HG02610 (cell line): ENCODE measurements at regions not wholly inside any gene's neighbourhood (a gene's known extent, or its start where the extent isn't known, plus 50 kb on each side); places are given as distances from the start of the nearest gene placed in this dataset.
"Not testable (repeated sequence)": the region's sequence is repeated elsewhere in the genome, so short reads cannot be mapped to it uniquely, and the experiment has no call there.

Source experiments
- ATAC-seq: cut with Tn5 transposase; IDR thresholded peaks from one replicate; pipeline ENCODE4 v1.9.1; 2021; ENCODE audit warnings: mild to moderate bottlenecking, moderate library complexity; ENCODE audit not compliant: unreplicated experiment

DNA sequence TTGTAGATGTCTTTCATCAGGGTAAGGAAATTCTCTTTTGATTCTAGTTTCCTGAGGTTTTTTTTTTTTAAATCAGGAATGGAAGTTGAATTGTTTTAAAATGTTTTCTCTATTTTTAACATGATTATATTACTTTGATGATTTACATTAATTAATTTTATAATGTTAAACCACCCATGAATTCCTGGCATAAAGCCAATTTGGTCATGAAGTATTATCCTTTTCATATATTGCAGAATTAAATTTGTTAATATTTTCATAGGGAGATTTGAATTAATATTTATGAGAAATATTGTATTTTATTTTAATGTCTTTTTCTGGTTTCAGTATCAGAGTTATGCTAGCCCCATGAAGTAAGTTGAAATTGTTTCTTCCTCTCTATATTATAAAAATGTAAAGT, 144.6 kb downstream of the MAIP1 start:
- no peak for ATAC-seq

DNA sequence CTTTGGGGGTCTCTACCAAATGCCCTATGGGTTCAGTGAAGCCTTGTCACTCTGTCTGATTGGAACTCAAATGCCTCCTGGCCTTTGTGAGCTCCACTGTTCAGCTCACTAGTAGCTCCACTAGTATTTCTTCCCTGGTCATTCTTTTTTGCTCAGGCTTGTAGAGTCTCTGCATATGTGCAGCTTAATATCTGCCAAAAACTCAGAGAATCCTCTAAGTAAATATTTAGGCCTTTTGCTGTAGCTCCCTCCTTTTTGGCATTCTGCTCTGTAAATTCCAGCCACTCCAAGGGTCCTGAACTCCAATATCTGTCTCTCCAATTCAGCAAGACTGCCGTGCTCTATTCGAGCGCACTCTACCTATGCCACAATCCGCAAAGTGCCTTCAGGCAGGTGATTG, 146.5 kb downstream of the MAIP1 start:
- no peak for ATAC-seq

DNA sequence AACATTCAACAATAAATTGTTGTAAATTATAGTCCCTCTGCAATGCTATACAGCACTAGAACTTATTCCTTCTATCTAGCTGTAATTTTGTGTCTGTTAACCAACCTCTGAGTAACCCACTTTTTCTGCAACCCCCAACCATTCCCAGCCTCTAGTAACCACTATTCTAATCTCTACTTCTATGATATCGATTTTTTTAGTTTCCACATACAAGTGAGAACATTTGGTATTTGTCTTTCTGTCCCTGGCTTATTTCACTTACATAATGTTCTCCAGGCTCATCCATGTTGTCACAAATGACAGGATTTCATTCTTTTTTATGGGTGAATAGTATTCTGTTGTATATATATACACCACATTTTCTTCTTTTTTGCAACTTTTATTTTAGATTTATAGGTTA, 147.6 kb downstream of the MAIP1 start:
- no peak for ATAC-seq

DNA sequence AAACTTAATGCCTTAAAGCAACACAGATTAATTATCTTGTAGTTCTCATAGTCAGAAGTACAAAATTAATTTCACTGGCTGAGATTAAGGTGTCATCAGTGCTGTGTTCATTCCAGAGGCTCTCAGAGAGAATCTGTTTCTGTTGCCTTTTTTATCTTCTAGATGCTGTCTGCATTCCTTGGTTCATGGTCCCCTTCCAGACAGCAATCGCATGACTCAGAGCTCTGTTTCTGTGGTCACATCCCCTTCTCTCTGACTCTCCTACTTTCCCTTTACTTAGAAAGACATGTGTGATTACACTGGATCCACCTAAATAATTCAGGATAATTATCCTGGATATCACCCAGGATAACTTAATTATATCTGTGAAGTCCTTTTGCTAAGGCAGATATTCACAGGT, 148.6 kb downstream of the MAIP1 start:
- ATAC-seq: no peak

DNA sequence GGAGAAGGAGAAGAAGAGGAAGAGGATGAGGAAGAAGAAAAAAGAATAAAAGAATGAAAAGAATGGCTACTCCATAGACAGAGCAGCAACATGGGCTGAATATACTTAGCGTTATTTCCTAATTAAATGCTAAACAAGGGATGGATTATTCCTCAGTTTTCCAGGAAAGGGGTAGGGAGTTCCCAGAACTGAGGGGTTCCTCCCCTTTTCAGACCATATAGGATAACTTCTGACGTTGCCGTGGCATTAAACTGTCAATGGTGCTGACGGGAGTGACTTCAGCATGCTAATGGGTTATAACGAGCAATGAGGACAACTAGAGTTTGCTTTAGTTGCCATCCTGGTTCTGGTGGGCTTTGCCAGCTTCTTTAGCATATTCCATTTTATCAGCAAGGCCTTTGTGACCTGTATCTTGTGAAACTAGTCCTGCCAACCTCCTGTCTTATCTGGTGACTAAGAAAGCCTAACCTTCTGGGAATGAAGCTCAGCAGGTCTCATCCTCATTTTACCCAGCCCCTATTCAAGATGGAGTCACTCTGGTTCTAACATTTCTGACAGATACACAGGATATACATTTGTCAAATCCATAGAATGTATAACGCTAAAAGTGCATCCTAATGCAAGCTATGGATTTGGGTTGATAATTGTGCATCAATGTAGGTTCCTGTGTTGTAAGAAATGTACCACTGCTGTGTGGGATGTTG, 152.3 kb downstream of the MAIP1 start:
- no peak for ATAC-seq

DNA sequence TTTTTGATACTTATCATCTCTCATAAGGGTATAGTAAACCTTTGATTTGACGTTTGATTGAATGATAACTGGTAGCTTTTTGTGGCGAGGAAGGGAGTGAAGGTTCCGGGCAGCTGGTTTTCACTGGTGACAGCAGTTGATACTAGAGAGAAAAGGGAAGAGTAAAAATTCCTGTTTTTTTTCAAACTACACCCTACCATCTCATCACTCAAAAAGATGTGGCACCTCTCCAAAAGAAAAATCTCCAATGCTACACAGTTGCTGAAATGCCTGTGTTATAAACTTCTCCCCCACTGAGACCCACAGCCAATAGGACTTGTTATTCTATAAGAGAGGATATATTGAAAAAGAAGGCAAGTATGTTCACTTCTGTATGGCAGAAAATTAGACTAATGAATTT, 154.0 kb downstream of the MAIP1 start:
- no peak for ATAC-seq

DNA sequence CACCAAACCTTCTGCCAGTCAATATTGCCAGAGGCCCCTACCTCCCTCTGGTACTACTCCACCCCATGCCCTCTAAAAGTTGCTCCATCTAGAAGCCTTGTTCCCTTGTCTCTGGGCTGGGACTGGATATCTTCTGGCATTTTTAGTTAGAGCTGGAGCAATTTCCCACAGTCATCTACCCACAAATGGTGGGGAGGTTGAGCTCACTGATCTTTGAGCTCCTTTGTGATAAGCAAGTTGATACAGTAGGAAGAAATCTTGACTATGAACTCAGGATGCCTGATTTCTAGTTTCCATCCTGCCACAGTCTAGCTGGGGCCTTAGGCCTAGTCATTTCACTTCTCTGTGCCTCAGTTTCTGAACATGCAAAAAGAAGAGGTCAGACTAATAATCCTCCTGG, 155.0 kb downstream of the MAIP1 start:
- no peak for ATAC-seq

DNA sequence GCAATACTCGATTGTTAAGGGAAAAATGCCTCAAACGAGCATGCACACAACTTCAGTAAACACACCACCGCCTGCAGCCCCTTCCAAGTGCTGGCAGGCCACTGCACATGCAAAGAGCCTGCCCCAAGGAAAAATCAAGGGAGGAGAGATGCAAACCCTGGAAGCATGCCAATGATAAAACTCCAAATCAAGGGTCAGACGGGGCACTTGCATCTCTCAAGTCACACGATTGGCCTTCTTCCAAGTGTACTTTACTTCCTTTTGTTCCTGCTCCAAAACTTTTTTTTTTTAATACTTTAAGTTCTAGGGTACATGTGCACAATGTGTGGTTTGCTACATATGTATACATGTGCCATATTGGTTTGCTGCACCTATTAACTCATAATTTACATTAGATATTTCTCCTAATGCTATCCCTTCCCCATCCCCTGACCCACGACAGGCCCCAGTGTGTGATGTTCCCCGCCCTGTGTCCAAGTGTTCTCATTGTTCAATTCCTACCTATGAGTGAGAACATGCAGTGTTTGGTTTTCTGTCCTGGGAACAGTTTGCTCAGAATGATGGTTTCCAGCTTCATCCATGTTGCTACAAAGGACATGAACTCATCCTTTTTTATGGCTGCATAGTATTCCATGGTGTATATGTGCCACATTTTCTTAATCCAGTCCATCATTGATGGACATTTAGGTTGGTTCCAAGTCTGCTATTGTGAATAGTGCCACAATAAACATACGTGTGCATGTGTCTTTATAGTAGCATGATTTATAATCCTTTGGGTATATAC, 157.8 kb downstream of the MAIP1 start:
- not testable (repeated sequence) for ATAC-seq

DNA sequence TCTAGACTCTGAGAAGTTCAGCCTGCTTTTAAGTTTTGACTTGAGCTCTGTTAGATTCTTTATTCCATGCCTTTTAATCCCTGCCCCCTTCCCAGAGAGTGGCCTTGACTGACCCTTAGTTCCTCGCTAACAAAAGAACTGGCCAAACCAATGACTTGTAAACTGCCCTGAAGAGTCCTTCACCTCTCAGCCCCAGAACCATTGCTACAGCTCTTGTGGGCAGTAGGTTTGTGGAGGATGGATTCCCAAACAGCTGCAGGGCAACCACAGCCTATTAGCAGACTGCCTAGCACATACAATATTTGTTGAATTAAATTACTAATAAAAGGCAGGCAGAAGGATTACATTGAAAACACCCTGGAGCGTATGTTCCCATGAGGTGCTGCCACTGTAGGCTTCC, 163.9 kb downstream of the MAIP1 start:
- no peak for ATAC-seq

DNA sequence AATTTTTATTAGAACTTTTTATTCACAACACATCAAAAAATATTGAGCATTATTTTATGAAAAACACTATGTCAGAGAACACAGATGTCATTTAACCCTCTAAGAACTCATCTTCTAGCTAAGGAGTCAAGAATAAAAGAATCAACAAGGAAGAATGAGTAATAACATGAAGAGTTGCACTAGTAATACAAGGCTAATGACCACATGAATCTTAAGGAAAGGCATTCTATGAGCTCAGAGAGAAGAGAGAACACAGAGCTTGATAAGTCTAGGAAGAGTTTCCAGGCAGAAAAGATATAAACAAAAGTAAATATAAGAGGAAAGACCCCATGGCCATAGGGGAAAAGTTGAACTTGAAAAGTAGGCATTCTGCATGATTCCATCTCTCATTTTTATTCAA, 166.5 kb downstream of the MAIP1 start:
- no peak for ATAC-seq

DNA sequence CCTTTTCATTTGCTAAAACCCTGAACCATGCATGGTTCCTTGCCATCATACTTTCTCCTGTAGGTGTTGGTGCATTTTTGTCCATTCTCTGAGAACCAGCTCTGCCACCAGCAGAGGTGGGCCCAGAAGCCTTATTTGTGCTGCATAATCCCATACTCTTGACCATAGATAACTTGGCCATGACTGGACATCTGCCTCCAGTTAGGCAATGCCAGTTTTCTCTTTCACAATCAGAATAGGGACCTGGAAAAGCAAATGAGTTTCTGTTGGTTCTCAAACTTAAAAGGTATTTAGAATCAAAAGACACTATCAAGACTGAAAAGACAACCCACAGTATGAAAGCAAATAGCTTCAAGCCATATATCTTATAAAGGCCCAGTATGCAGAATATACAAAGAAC, 167.3 kb downstream of the MAIP1 start:
- ATAC-seq: no peak

DNA sequence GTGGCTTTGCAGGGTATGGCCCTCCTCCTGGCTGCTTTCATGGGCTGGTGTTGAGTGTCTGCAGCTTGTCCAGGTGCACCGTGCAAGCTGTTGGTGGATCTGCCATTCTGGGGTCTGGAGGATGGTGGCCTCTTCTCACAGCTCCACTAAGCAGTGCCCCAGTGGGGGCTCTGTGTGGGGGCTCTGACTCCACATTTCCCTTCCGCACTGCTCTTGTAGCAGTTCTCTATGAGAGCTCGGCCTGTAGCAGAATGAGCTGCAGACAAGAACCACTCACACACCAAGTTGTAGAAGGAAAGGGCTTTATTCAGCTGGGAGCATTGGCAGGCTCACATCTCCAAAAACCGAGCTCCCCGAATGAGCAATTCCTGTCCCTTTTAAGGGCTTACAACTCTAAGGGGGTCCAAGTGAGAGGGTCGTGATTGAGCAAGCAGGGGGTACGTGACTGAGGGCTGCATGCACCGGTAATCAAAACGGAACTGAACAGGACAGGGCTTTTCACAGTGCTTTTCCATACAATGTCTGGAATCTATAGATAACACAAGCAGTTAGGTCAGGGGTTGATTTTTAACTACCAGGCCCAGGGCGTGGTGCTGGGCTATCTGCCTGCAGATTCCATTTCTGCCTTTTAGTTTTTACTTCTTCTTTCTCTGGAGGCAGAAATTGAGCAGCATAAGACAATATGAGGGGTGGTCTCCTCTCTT, 169.4 kb downstream of the MAIP1 start:
- ATAC-seq: not testable (repeated sequence)

DNA sequence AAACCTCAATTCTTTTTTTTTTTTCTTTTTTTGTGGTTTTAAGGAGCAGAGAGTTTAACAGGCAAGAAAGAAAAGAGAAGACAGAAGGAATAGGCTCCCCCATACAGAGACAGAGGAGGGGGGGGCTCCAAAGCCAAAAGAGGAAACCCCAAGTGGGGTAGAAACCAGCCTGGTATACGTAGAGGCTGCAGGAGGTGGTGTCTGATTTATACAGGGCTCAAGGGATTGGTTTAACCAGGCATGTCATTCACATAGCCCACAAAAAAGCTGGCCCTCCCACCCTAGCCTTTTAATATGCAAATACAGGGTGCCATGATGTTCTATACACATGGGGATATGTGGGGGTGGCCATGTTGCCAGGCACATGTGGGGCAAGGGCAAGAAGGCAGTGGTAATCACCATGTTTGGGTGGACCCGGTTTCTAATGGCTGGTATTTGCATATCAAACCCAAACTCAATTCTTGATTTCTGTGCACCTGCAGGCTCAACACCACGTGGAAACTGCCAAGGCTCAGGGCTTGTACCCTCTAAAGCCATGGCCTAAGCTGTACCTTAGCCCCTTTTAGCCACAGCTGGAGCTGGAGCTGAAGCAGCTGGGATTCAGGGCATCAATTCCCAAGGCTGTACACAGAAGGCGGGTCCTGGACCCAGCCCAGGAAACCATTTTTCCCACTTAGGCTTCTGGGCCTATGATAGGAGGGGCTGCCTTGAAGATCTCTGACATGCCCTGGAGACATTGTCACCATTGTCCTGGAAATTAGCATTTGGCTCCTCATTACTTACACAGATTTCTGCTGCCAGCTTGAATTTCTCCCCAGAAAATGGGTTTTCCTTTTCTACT, 170.3 kb downstream of the MAIP1 start:
- no peak for ATAC-seq

DNA sequence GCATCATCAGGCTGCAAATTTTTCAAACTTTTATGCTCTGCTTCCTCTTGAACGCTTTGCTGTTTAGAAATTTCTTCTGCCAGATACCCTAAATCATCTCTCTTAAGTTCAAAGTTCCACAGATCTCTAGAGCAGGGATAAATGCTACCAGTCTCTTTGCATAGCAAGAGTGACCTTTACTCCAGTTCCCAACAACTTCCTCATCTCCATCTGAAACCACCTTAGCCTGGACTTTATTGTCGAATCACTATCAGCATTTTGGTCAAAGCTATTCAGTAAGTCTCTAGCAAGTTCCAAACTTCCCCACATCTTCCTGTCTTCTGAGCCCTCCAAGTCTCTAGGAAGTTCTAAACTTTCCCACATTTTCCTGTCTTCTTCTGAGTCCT, 170.9 kb downstream of the MAIP1 start:
- ATAC-seq: not testable (repeated sequence)

DNA sequence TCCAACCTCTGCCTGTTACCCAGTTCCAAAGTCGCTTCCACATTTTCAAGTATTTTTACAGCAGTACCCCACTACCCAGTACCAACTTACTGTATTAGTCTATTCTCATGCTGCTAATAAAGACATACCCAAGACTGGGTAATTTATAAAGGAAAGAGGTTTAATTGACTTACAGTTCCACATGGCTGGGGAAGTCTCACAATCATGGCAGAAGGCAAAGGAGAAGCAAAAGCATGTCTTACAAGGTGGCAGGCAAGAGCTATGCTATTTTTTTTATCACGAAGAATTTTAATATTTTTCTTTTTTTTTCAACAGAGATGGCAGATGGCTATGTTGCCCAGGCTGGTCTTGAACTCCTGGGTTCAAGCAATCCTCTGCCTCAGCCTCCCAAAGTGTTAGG, 171.3 kb downstream of the MAIP1 start:
- not testable (repeated sequence) for ATAC-seq

DNA sequence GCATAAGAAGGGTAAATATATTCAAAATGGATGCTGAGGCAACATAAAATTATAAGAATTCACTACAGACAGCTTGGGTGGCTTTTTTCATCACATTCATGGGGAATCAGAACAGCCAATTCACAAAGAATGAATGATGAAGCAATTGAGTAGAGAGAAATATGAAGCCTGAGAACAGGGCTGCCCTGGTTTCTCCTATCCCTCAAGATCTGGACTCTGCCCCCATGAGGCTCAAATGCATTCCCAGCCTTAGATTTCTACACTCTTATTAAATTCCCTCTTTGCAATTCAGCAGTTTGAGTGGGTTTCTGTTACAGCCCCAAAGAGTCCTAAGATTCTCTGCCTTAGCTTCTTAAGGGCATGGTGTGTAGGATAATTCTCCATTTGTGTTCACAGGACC, 172.5 kb downstream of the MAIP1 start:
- no peak for ATAC-seq

DNA sequence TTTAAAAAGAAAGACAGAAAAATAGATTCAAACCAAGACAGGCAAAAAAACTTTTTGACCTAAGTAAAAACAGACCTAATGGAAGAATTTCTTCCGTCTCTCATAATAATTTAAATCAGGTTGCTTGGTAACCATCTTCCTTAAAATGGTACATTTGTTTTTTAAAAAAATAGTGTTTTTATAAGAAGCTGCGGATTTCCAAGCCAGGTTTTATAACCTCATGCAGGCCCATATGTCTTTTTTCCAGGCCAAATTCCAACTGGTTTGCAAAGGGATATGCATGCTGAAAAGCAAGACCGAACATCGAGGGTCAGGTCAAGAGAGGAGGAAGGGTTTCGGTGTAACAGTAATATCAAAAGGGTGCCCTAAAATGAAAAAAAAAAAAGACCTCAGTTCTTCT, 172.9 kb downstream of the MAIP1 start:
- ATAC-seq: no peak

DNA sequence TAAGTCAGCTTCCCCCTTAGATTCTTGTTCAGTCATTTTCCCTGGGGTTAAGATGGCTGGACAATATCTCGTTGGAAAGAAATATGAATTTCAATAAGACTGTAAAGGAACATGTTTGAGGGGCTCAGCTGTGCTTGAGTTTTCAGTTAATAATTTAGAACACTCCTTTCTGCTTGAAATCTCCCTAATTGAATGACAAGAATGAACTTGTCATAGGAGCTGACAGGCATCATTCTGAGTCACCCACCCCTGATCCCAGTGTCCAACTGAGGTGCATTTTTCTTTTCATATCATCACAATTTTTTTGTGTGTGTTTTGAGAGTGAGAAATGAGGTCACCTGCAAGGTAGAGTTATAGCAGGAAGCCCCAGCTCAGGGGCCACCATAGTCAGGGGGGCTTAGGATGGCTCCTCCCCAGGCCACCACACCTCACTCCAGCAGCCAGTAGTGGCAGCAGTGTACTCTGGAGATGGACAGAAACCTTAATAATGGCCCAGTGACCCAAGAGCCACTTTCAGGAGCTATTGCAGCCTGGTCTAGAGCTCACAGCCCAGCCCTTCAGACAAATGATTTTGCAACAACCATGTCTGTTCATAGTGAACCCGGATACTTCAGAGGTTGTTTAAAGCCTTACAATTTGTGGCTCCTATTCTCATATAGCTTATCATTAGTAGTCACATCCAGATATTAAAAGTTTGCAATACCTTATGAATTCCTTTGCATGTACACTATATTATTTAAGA, 174.5 kb downstream of the MAIP1 start:
- no peak for ATAC-seq

DNA sequence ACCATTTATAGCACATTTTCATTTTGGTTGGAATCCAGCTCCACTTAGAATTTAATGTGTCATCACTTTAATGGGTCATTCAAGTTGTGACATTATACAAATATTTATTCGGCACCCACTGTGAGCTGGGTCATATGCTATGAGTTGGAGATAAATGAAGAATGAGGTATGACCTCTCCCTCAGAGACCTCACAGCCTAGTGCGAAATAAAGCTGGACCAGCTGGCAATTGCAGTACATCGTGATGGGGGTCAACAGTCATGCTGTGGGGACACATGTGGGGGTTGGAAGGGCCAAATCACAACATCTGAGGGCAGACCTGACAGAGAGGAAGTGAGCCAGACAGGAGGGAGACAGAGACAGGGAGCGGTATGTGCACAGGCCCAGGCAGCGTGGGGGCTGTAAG, 175.4 kb downstream of the MAIP1 start:
- no peak for ATAC-seq

DNA sequence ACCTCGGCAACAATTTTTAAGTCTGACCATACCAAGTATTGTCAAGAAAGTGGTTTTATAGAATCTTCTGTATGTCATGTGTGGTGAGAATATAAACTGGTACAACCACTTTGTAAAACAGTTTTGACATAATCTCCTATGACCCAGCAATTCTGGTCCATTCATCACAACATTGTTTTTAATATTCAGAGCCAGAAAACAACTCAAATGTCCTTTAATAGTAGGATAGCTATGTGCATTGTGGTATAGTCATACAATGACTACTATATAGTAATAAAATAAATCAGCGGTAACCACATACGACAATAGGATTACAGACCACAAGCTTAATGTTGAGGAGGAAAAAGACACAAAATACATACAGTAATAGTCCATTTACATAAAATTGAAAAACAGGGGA, 175.2 kb upstream of the SPATS2L start:
- ATAC-seq: no peak
